Mesothelial cell of epicardium (in vitro differentiated cells): ENCODE measurements at regions not wholly inside any gene's neighbourhood (a gene's known extent, or its start where the extent isn't known, plus 50 kb on each side); places are given as distances from the start of the nearest gene placed in this dataset.
"Not testable (repeated sequence)": the region's sequence is repeated elsewhere in the genome, so short reads cannot be mapped to it uniquely, and the experiment has no call there.

Experiments used
- DNase-seq, 2 experiments: peaks; one replicate each; pipeline ENCODE4 v3.0.0; 2021; ENCODE audit warnings: low spot score in 2 of 2; ENCODE audit not compliant: unreplicated experiment in 2 of 2
- H3K27ac Mint-ChIP-seq: 2 replicates; pipeline ENCODE4 v1.8.0; 2021; ENCODE audit warnings: mixed read lengths
- H3K27me3 Mint-ChIP-seq: 2 replicates; pipeline ENCODE4 v1.8.0; 2021; ENCODE audit warnings: low read depth, mixed read lengths
- H3K36me3 Mint-ChIP-seq: 2 replicates; pipeline ENCODE4 v1.8.0; 2021; ENCODE audit warnings: mixed read lengths
- H3K4me1 Mint-ChIP-seq: 2 replicates; pipeline ENCODE4 v1.8.0; 2021; ENCODE audit warnings: mixed read lengths
- H3K4me3 Mint-ChIP-seq: 2 replicates; pipeline ENCODE4 v1.8.0; 2021; ENCODE audit warnings: mild to moderate bottlenecking, moderate library complexity, mixed read lengths
- H3K9me3 Mint-ChIP-seq: 2 replicates; pipeline ENCODE4 v1.8.0; 2021; ENCODE audit warnings: mixed read lengths
- CTCF ChIP-seq: fragments of 200-600 bp; sonication (generic); IDR thresholded peaks from one replicate; pipeline ENCODE4 v1.5.0; 2021; ENCODE audit warnings: antibody characterized with exemption; ENCODE audit not compliant: unreplicated experiment

GRCh38 chr14:105588236-105588860, 62.0 kb downstream of the TMEM121 start:
- Mint-ChIP-seq H3K27ac (no peak overlapping the region), H3K36me3 (no peaks in the 10 kb centered on the region), H3K27me3 (no peaks in the 10 kb centered on the region), H3K9me3 (peaks cover 4% of the 10 kb centered on the region), H3K4me3 (no peak overlapping the region), H3K4me1 (no peaks in the 10 kb centered on the region)
- no peak for TF ChIP-seq CTCF
- no peak for DNase-seq

- Mint-ChIP-seq H3K4me3 (no peak overlapping the region), H3K36me3 (no peaks in the 10 kb centered on the region), H3K27ac (no peak overlapping the region), H3K4me1 (no peaks in the 10 kb centered on the region), H3K27me3 (no peaks in the 10 kb centered on the region), H3K9me3 (peaks cover 4% of the 10 kb centered on the region)
- no peak for DNase-seq
- TF ChIP-seq CTCF: no peak
Observed at GRCh38 chr14:105589161-105589925, 63.0 kb downstream of the TMEM121 start.

GRCh38 chr14:105589926-105590185, 63.5 kb downstream of the TMEM121 start:
- not testable (repeated sequence) for H3K27ac Mint-ChIP-seq, H3K36me3 Mint-ChIP-seq, H3K4me3 Mint-ChIP-seq, H3K9me3 Mint-ChIP-seq, H3K4me1 Mint-ChIP-seq, DNase-seq, H3K27me3 Mint-ChIP-seq

DNA sequence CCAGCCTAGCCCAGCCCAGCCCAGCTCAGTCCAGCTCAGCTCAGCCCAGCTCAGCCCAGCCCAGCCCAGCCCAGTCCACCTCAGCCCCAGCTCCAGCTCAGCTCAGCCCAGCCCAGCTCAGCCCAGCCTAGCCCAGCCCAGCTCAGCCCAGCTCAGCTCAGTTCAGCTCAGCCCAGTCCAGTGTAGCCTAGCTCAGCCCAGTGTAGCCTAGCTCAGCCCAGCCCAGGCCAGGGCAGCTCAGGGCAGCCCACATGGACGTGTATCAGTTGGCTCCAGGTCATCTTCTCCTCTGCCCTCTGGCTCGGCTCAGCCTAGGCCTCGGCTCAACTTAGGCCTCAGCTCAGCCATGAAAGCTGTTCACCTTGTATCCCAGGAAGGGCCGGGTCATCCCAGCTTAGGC, 64.7 kb downstream of the TMEM121 start:
- no peaks in the 10 kb centered on the region for H3K27me3 Mint-ChIP-seq
- no peaks in the 10 kb centered on the region for H3K9me3 Mint-ChIP-seq
- H3K27ac Mint-ChIP-seq: no peak overlapping the region
- no peaks in the 10 kb centered on the region for H3K4me1 Mint-ChIP-seq
- TF ChIP-seq CTCF: no peak
- H3K36me3 Mint-ChIP-seq: no peaks in the 10 kb centered on the region
- no peak overlapping the region for H3K4me3 Mint-ChIP-seq
- no peak for DNase-seq

GRCh38 chr14:105591792-105592341, 65.5 kb downstream of the TMEM121 start:
- not testable (repeated sequence) for H3K36me3 Mint-ChIP-seq

DNA sequence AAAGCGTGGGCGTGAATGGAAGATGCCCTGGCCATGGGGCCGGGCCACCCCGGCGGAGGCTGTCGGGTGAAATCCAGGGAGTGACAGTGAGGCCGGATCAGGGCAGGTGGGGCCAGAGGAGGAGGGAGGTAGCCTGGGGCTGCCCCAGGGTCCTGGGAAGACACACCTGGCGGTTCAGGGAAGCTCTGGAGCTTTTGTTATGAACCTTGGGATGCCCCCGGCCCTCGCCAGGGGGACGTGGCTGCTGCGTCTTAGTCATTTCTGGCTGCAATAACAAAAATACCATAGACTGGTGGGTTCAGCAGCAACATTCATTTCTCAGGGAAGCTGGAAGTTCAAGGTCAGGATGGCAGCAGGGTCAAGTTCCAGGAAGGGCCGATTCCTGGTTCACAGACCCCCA, 66.3 kb downstream of the TMEM121 start:
- not testable (repeated sequence) for DNase-seq, H3K4me3 Mint-ChIP-seq, H3K36me3 Mint-ChIP-seq

More at GRCh38 chr14:105591792-105592341, 65.5 kb downstream of the TMEM121 start:
- not testable (repeated sequence) for H3K9me3 Mint-ChIP-seq, H3K4me1 Mint-ChIP-seq, H3K27me3 Mint-ChIP-seq, H3K27ac Mint-ChIP-seq, DNase-seq, H3K4me3 Mint-ChIP-seq

DNA sequence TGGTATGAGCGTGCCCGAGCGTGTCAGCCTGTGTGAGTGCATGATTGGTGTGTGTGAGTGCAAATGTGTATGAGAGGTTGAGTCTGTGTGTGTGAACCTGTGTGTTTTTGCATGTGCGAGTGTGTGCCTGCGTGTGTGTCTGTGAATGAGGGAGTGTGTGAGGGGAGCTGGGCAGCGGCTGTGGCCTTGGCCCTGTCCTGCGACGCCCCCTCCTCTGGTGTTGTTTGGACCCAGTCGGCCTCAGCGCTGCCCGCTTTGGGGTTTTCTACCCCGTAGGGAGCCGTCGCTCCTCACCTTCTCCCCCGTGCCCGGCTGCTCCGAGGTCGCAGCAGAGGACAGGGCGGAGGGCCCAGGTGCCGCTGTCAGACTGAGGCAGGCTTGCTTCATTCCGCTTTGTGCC, 69.0 kb downstream of the TMEM121 start:
- not testable (repeated sequence) for H3K9me3 Mint-ChIP-seq, DNase-seq, H3K36me3 Mint-ChIP-seq, H3K27me3 Mint-ChIP-seq, H3K4me1 Mint-ChIP-seq, H3K27ac Mint-ChIP-seq, H3K4me3 Mint-ChIP-seq

More for the DNA sequence above, 66.3 kb downstream of the TMEM121 start:
- not testable (repeated sequence) for H3K9me3 Mint-ChIP-seq, H3K4me1 Mint-ChIP-seq, H3K27ac Mint-ChIP-seq, H3K27me3 Mint-ChIP-seq

DNA sequence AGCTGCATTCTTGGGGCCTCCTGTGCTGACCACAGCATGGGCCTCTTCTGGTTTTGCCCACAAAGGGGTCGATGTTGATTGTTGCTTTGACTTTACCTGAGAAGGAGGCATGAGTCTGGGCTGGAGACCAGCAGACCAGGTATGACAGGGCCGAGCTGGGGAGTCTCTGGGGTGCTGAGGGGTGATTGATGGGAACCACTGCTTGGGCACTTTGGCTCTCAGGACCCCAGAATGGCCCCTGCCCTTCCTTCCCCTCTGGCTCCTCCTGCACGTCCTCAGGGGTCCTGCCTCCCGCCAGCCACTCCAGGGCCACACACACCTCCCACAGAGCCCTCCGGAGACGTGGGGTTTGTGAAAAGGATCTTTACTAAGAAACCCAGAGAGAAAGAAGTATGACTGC, 70.0 kb downstream of the TMEM121 start:
- DNase-seq, H3K9me3 Mint-ChIP-seq, H3K27ac Mint-ChIP-seq, H3K27me3 Mint-ChIP-seq, H3K4me1 Mint-ChIP-seq, H3K4me3 Mint-ChIP-seq, H3K36me3 Mint-ChIP-seq: not testable (repeated sequence)

DNA sequence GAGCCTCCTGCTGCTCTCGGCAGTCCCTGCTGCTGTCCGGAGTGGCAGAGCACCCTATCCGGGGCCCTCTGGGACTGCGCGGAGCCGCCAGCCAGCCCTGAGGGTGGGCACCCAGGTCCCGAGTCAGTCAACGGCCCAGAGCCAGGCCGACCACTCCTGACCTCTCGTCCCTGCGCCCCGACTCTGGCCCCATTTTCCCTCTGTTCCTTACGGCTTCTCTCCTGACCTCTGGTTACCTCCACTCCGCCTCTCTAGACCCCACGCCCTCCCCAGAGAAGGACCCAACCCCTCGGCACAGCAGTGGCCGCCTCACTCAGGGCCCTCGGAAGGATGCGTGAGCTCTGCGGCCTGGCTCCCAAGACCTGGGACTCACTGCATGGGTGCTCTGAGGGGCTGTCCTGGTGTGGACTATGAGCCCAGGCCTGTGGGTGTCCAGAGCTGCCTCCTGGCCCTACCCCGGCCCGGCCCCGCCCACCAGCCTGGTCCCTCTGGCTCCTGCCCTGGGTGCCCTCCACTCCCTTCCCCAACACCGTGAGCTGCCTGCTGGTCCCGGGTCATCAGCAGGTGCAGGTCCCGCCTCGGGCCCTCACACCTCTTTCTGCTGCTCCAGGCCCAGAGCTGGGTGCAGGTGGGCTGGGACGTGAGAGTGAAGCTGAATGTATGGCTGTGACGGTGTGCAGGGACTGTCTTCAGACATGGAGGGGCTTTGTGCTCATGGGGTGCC, 71.8 kb downstream of the TMEM121 start:
- H3K27ac Mint-ChIP-seq, DNase-seq, H3K4me3 Mint-ChIP-seq, H3K27me3 Mint-ChIP-seq, H3K36me3 Mint-ChIP-seq, H3K9me3 Mint-ChIP-seq, H3K4me1 Mint-ChIP-seq: not testable (repeated sequence)

DNA sequence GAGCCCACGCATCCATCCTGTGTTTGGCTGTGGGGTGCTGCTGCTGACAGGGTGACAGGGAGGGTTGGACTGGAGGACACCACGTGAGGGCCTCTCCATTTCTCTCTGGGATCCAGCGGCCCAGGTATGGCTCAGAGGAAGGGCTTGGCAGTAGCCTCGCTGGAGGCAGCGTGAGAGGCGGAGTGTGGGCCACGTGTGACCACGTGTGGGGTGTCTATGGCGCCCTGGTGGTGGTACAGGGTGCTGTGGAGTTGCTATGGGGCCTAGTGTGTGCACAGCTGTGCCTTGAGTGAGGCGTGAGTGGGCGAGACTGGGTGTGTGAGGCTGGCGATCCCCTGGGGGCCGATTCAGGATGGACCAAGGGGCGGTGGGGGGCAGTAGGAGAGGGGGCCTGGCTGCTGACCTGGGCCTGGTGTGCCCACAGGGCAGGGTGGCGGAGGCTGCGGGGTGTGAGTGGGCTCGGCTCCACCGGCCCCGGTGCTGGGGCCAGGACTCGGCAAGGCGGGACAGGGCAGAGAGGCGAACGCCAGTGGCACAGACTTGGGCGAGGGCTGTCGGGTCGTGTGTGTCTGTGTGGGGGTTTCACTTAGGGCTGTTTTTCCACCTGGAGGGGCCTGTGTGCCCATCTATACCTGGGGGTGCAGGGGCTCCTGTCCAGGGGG, 72.7 kb downstream of the TMEM121 start:
- not testable (repeated sequence) for H3K9me3 Mint-ChIP-seq

More for the DNA sequence above, 72.7 kb downstream of the TMEM121 start:
- H3K36me3 Mint-ChIP-seq, H3K27me3 Mint-ChIP-seq, H3K27ac Mint-ChIP-seq, DNase-seq, H3K4me1 Mint-ChIP-seq, H3K4me3 Mint-ChIP-seq: not testable (repeated sequence)
